Prostate gland (tissue), 2 donors: ENCODE measurements at regions not wholly inside any gene's neighbourhood (a gene's known extent, or its start where the extent isn't known, plus 50 kb on each side); places are given as distances from the start of the nearest gene placed in this dataset.

Experiments
- CTCF ChIP-seq, 4 experiments: fragments of 200-600 bp in 2 of 4; fragments of 450-650 bp in 2 of 4; sonication (generic) in 2 of 4; IDR thresholded peaks; 1 replicate in 3 of 4; 2 replicates in 1 of 4; pipeline ENCODE4 v1.5.1; 2016 to 2019; ENCODE audit warnings: antibody characterized with exemption in 4 of 4, mild to moderate bottlenecking in 2 of 4, moderate library complexity in 2 of 4
- POLR2A ChIP-seq: fragments of 450-650 bp; IDR thresholded peaks from one replicate; pipeline ENCODE4 v1.6.1; 2016; ENCODE audit warnings: antibody characterized with exemption, mild to moderate bottlenecking
- POLR2AphosphoS5 ChIP-seq: sonication (generic); formaldehyde crosslinking; IDR thresholded peaks from one replicate; pipeline ENCODE4 v1.6.1; 2017; ENCODE audit warnings: antibody characterized with exemption

- TF ChIP-seq CTCF (IDR thresholded peaks at IDR 0.05), result no peak
- TF ChIP-seq POLR2A, result no peak
- TF ChIP-seq POLR2AphosphoS5, result no peak
These were observed 143.7 kb downstream of the LRIG2 start for GRCh38 chr1:113216664-113217063.
